OCI-LY3 (cell line): ENCODE measurements at regions not wholly inside any gene's neighbourhood (a gene's known extent, or its start where the extent isn't known, plus 50 kb on each side); places are given as distances from the start of the nearest gene placed in this dataset.
"Not testable (repeated sequence)": the region's sequence is repeated elsewhere in the genome, so short reads cannot be mapped to it uniquely, and the experiment has no call there.

Experiments used
- H2AFZ ChIP-seq: fragments of 200-600, 300-600 bp; shearing (Covaris generic); 2 replicates; pipeline ENCODE4 v1.6.0; 2014; ENCODE audit warnings: antibody characterized with exemption, low read depth, low read length
- H3K27ac ChIP-seq: fragments of 200-600, 300-600 bp; sonication (generic); 2 replicates; pipeline ENCODE4 v1.5.1; 2014; ENCODE audit warnings: mild to moderate bottlenecking, low read length, moderate library complexity, mixed read lengths
- H3K27me3 ChIP-seq: fragments of 200-600, 300-600 bp; sonication (generic); 2 replicates; pipeline ENCODE4 v1.6.1; 2014; ENCODE audit warnings: low read depth, low read length, mixed read lengths
- H3K36me3 ChIP-seq: fragments of 200-600, 300-600 bp; sonication (generic); replicated peaks from 2 replicates; pipeline ENCODE3; 2014; ENCODE audit warnings: low read depth, low read length, mixed read lengths
- H3K4me1 ChIP-seq: fragments of 300-600, 200-600 bp; sonication (generic); 2 replicates; pipeline ENCODE4 v1.6.1; 2014; ENCODE audit warnings: low read length, mixed read lengths
- H3K4me2 ChIP-seq: fragments of 200-600, 300-600 bp; sonication (generic); 2 replicates; pipeline ENCODE4 v1.6.1; 2014; ENCODE audit warnings: low read length, mixed read lengths
- H3K4me3 ChIP-seq: fragments of 300-600, 200-600 bp; sonication (generic); 2 replicates; pipeline ENCODE4 v1.5.1; 2014; ENCODE audit warnings: antibody characterized with exemption, mild to moderate bottlenecking, low read length, moderate library complexity
- H3K79me2 ChIP-seq: fragments of 300-600, 200-600 bp; shearing (Covaris generic); 2 replicates; pipeline ENCODE4 v1.6.1; 2014; ENCODE audit warnings: mild to moderate bottlenecking, low read length, mixed read lengths
- H3K9ac ChIP-seq: fragments of 300-600, 200-600 bp; shearing (Covaris generic); 2 replicates; pipeline ENCODE4 v1.6.0; 2014; ENCODE audit warnings: mild to moderate bottlenecking, low read length, moderate library complexity
- H3K9me3 ChIP-seq: fragments of 200-600, 300-600 bp; shearing (Covaris generic); 2 replicates; pipeline ENCODE4 v1.6.1; 2014; ENCODE audit warnings: low read length, mixed read lengths; ENCODE audit not compliant: insufficient read depth
- H4K20me1 ChIP-seq: fragments of 200-600, 300-600 bp; sonication (generic); 2 replicates; pipeline ENCODE4 v1.6.1; 2016; ENCODE audit warnings: low read length, mixed read lengths; ENCODE audit not compliant: insufficient read depth
- CTCF ChIP-seq: fragments of 200-600, 300-600 bp; sonication (generic); IDR thresholded peaks from 2 replicates; pipeline ENCODE4 v1.5.1; 2014; ENCODE audit warnings: antibody characterized with exemption, low read length, low read depth
- EZH2phosphoT487 ChIP-seq: fragments of 200-600 bp; shearing (Covaris generic); IDR thresholded peaks from 2 replicates; pipeline ENCODE4 v1.6.1; 2018; ENCODE audit warnings: antibody characterized with exemption, mixed run types, low read depth

GRCh38 chr3:22819209-22819608, 383.9 kb upstream of the UBE2E2 start:
- no peak for TF ChIP-seq EZH2phosphoT487
- no peak for TF ChIP-seq CTCF
- Histone ChIP-seq H3K36me3 (no peaks in the 10 kb centered on the region), H3K4me1 (no peaks in the 10 kb centered on the region), H3K9ac (no peak overlapping the region), H3K4me2 (no peak overlapping the region), H2AFZ (no peak overlapping the region), H3K27ac (no peak overlapping the region), H3K79me2 (no peaks in the 10 kb centered on the region), H4K20me1 (no peaks in the 10 kb centered on the region), H3K27me3 (no peaks in the 10 kb centered on the region), H3K4me3 (no peak overlapping the region), H3K9me3 (no peaks in the 10 kb centered on the region)

GRCh38 chr3:22835041-22835440, 368.1 kb upstream of the UBE2E2 start:
- H3K27ac ChIP-seq: no peak overlapping the region
- H3K9ac ChIP-seq: no peak overlapping the region
- no peak overlapping the region for H2AFZ ChIP-seq
- TF ChIP-seq CTCF (no peak), EZH2phosphoT487 (no peak)
- no peaks in the 10 kb centered on the region for H4K20me1 ChIP-seq
- no peaks in the 10 kb centered on the region for H3K27me3 ChIP-seq
- H3K4me3 ChIP-seq: no peak overlapping the region
- H3K79me2 ChIP-seq: no peaks in the 10 kb centered on the region
- no peak overlapping the region for H3K4me2 ChIP-seq
- no peaks in the 10 kb centered on the region for H3K9me3 ChIP-seq
- no peaks in the 10 kb centered on the region for H3K4me1 ChIP-seq
- H3K36me3 ChIP-seq: no peaks in the 10 kb centered on the region

- Histone ChIP-seq H3K36me3 (no peaks in the 10 kb centered on the region), H3K9ac (no peak overlapping the region), H3K79me2 (no peaks in the 10 kb centered on the region), H3K27ac (no peak overlapping the region), H4K20me1 (no peaks in the 10 kb centered on the region), H3K4me3 (no peak overlapping the region), H2AFZ (no peak overlapping the region), H3K27me3 (no peaks in the 10 kb centered on the region), H3K4me1 (no peaks in the 10 kb centered on the region), H3K9me3 (no peaks in the 10 kb centered on the region), H3K4me2 (no peak overlapping the region)
- no peak for TF ChIP-seq EZH2phosphoT487
These were observed 367.0 kb upstream of the UBE2E2 start for GRCh38 chr3:22836131-22836530.

- H3K9me3 ChIP-seq: no peaks in the 10 kb centered on the region
- no peaks in the 10 kb centered on the region for H3K27me3 ChIP-seq
- no peak overlapping the region for H3K9ac ChIP-seq
- no peak overlapping the region for H3K4me3 ChIP-seq
- H3K4me1 ChIP-seq: no peaks in the 10 kb centered on the region
- H2AFZ ChIP-seq: no peak overlapping the region
- no peak overlapping the region for H3K4me2 ChIP-seq
- no peaks in the 10 kb centered on the region for H3K36me3 ChIP-seq
- TF ChIP-seq CTCF (no peak), EZH2phosphoT487 (no peak)
- H3K27ac ChIP-seq: no peak overlapping the region
- no peaks in the 10 kb centered on the region for H4K20me1 ChIP-seq
- H3K79me2 ChIP-seq: no peaks in the 10 kb centered on the region
These were observed 359.3 kb upstream of the UBE2E2 start for GRCh38 chr3:22843854-22844253.

- no peak overlapping the region for H3K27ac ChIP-seq
- no peaks in the 10 kb centered on the region for H3K27me3 ChIP-seq
- no peaks in the 10 kb centered on the region for H3K79me2 ChIP-seq
- no peak overlapping the region for H2AFZ ChIP-seq
- H3K4me3 ChIP-seq: no peak overlapping the region
- H3K4me1 ChIP-seq: no peaks in the 10 kb centered on the region
- no peak overlapping the region for H3K9ac ChIP-seq
- H3K9me3 ChIP-seq: no peaks in the 10 kb centered on the region
- H3K36me3 ChIP-seq: no peaks in the 10 kb centered on the region
- no peaks in the 10 kb centered on the region for H4K20me1 ChIP-seq
- TF ChIP-seq EZH2phosphoT487 (no peak), CTCF (no peak)
- H3K4me2 ChIP-seq: no peak overlapping the region
These were observed 356.6 kb upstream of the UBE2E2 start for GRCh38 chr3:22846566-22846965.

- not testable (repeated sequence) for H4K20me1 ChIP-seq, H3K79me2 ChIP-seq, H3K27ac ChIP-seq, H3K27me3 ChIP-seq, H3K9ac ChIP-seq, H3K4me2 ChIP-seq, H3K4me1 ChIP-seq, H3K9me3 ChIP-seq, H2AFZ ChIP-seq, H3K36me3 ChIP-seq, H3K4me3 ChIP-seq
These were observed 353.5 kb upstream of the UBE2E2 start for GRCh38 chr3:22849583-22849982.
